Suprapubic skin (tissue), 4 donors: ENCODE measurements at regions not wholly inside any gene's neighbourhood (a gene's known extent, or its start where the extent isn't known, plus 50 kb on each side); places are given as distances from the start of the nearest gene placed in this dataset.

ENCODE experiments used
- DNase-seq, 2 donors: peaks; one replicate each; pipeline ENCODE4 v3.0.0-alpha.2; 2019; ENCODE audit warnings: low spot score in 2 of 2
- H3K27ac ChIP-seq: fragments of 200-600 bp; sonication (generic); one replicate; pipeline ENCODE4 v1.5.1; 2019
- H3K27me3 ChIP-seq: fragments of 200-600 bp; sonication (generic); one replicate; pipeline ENCODE4 v1.5.1; 2019
- H3K36me3 ChIP-seq: fragments of 200-600 bp; sonication (generic); one replicate; pipeline ENCODE4 v1.5.1; 2019
- H3K4me1 ChIP-seq: fragments of 200-600 bp; sonication (generic); one replicate; pipeline ENCODE4 v1.5.1; 2019
- H3K4me3 ChIP-seq: fragments of 200-600 bp; sonication (generic); one replicate; pipeline ENCODE4 v1.5.1; 2019; ENCODE audit warnings: mild to moderate bottlenecking
- H3K9me3 ChIP-seq: fragments of 200-600 bp; sonication (generic); one replicate; pipeline ENCODE4 v1.5.1; 2019
- EP300 ChIP-seq: sonication (generic); formaldehyde crosslinking; IDR thresholded peaks from one replicate; pipeline ENCODE4 v1.6.1; 2017; ENCODE audit warnings: antibody characterized with exemption
- POLR2A ChIP-seq, 2 donors: fragments of 450-650 bp; IDR thresholded peaks; one replicate each; pipeline ENCODE4 v1.6.1; 2017; ENCODE audit warnings: antibody characterized with exemption in 2 of 2, mild to moderate bottlenecking in 2 of 2, moderate library complexity in 2 of 2
- POLR2AphosphoS5 ChIP-seq, 3 donors: sonication (generic); formaldehyde crosslinking; IDR thresholded peaks; one replicate each; pipeline ENCODE4 v1.6.1; 2017; ENCODE audit warnings: antibody characterized with exemption in 3 of 3
- WGBS: methylation state at CpG from one replicate; pipeline ENCODE4 v1.1.5; 2018; 5-methylcytosine and 5-hydroxymethylcytosine counted together
- TF ChIP-seq, protein P1 (sequence below), 2 donors: fragments of 200-600 bp in 1 of 2; fragments of 450-650 bp in 1 of 2; sonication (generic) in 1 of 2; IDR thresholded peaks; one replicate each; pipeline ENCODE4 v1.5.1; 2016 to 2019; ENCODE audit warnings: antibody characterized with exemption in 2 of 2, mild to moderate bottlenecking in 1 of 2, moderate library complexity in 1 of 2

DNA sequence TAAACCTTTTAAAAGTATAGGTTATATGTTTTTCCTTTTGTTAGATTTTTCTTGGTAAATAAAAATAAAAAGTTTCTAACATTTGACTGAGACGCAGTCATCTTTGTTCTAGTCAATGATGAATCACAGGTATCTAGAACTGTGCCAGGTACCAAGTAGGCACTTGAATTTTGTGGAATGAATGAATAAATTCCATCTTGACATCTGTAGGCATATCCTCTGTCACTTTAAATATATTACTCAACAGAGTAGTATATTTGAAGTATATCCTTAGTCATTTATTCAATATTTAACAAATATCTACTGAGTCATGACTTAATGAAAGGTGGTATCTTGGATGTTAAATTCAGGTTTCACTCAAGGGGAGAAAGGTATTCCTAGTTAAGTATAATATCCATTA is 828.4 kb downstream of the TUSC7 start:
- no peak for TF ChIP-seq EP300
- TF ChIP-seq, protein P1, sequence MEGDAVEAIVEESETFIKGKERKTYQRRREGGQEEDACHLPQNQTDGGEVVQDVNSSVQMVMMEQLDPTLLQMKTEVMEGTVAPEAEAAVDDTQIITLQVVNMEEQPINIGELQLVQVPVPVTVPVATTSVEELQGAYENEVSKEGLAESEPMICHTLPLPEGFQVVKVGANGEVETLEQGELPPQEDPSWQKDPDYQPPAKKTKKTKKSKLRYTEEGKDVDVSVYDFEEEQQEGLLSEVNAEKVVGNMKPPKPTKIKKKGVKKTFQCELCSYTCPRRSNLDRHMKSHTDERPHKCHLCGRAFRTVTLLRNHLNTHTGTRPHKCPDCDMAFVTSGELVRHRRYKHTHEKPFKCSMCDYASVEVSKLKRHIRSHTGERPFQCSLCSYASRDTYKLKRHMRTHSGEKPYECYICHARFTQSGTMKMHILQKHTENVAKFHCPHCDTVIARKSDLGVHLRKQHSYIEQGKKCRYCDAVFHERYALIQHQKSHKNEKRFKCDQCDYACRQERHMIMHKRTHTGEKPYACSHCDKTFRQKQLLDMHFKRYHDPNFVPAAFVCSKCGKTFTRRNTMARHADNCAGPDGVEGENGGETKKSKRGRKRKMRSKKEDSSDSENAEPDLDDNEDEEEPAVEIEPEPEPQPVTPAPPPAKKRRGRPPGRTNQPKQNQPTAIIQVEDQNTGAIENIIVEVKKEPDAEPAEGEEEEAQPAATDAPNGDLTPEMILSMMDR (IDR thresholded peaks at IDR 0.05) = no peak
- no peak for TF ChIP-seq POLR2A (IDR thresholded peaks at IDR 0.05)
- no peak for TF ChIP-seq POLR2AphosphoS5 (IDR thresholded peaks at IDR 0.05)
- H3K9me3 ChIP-seq = no peaks in the 10 kb centered on the region
- 55% methylated on average over 1 of the region's 1 CpG for WGBS
- DNase-seq = no peak
- no peak overlapping the region for H3K27ac ChIP-seq
- no peaks in the 10 kb centered on the region for H3K36me3 ChIP-seq
- no peaks in the 10 kb centered on the region for H3K4me1 ChIP-seq
- no peaks in the 10 kb centered on the region for H3K27me3 ChIP-seq
- H3K4me3 ChIP-seq = no peak overlapping the region

DNA sequence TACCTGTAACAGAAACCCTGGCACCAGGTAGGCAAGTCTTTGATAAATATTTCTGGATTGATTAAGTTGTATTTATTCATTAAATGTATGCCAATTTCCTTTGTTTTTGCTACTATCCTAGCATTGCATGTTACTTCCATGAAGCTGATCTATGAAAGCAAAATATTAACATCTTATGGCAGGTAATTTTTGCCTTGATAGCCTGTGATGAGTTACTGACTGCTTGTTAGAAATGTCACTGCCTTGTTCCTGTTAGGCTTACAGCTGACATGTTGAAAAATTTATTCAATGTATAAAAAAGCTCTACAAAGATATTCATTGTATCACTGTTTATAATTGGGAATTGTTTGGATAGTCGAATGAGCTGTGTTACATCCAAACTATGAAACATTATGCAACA is 830.1 kb downstream of the TUSC7 start:
- WGBS = 69% methylated on average over 1 of the region's 1 CpG
- DNase-seq = no peak
- Histone ChIP-seq H3K36me3 (no peaks in the 10 kb centered on the region), H3K4me3 (no peak overlapping the region), H3K4me1 (no peaks in the 10 kb centered on the region), H3K27ac (no peak overlapping the region), H3K9me3 (no peaks in the 10 kb centered on the region), H3K27me3 (no peaks in the 10 kb centered on the region)
- TF ChIP-seq, protein P1 (IDR thresholded peaks at IDR 0.05) = no peak
- no peak for TF ChIP-seq POLR2AphosphoS5 (IDR thresholded peaks at IDR 0.05)
- no peak for TF ChIP-seq POLR2A (IDR thresholded peaks at IDR 0.05)
- no peak for TF ChIP-seq EP300

DNA sequence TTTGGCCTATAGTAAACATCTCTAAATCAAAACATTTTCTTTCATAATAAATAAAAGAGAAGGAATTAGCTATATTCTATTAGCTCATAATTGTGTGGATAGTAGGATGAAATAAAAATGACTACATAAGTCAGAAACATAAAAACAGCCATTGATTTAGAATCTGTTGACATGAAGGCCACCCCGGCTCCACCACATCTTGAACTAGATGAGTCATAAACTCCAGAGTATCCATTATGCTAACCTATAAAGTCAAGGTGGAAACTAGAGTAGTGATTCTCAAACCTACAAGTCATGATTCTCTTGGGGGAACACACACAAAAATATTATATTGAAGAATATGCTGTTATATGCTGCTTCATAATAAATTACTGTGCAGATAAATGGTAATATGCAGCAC is 831.0 kb downstream of the TUSC7 start:
- TF ChIP-seq POLR2AphosphoS5 (IDR thresholded peaks at IDR 0.05) (no peak), POLR2A (IDR thresholded peaks at IDR 0.05) (no peak), EP300 (no peak)
- TF ChIP-seq, protein P1 (IDR thresholded peaks at IDR 0.05) = no peak
- Histone ChIP-seq H3K36me3 (no peaks in the 10 kb centered on the region), H3K9me3 (no peaks in the 10 kb centered on the region), H3K27me3 (no peaks in the 10 kb centered on the region), H3K4me1 (no peaks in the 10 kb centered on the region), H3K4me3 (no peak overlapping the region), H3K27ac (no peak overlapping the region)
- 78% methylated on average over 1 of the region's 1 CpG for WGBS
- DNase-seq = no peak

DNA sequence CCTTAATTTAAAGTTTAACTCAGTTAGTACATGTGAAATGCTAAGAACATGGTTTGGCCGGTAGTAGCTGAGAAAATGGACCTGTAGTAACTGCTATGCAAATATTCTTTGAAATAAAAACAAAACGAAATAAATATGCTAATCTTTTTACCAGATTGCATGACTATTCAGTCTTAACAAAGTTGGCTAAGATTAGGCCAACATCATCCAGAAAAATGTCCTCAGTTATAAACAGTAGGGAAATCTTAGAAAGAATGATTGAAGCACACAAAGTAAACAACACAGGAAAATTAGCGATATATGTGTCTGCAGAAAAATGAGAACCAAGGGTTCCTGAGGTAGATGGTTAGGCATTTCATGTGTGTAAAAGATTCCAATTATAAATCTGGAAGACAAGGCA is 832.1 kb downstream of the TUSC7 start:
- DNase-seq = no peak
- Histone ChIP-seq H3K36me3 (no peaks in the 10 kb centered on the region), H3K4me1 (no peaks in the 10 kb centered on the region), H3K27me3 (no peaks in the 10 kb centered on the region), H3K9me3 (no peaks in the 10 kb centered on the region), H3K27ac (no peak overlapping the region), H3K4me3 (no peak overlapping the region)
- 87% methylated on average over 3 of the region's 3 CpGs for WGBS
- TF ChIP-seq EP300 (no peak), POLR2A (IDR thresholded peaks at IDR 0.05) (no peak), POLR2AphosphoS5 (IDR thresholded peaks at IDR 0.05) (no peak)
- TF ChIP-seq, protein P1 (IDR thresholded peaks at IDR 0.05) = no peak

DNA sequence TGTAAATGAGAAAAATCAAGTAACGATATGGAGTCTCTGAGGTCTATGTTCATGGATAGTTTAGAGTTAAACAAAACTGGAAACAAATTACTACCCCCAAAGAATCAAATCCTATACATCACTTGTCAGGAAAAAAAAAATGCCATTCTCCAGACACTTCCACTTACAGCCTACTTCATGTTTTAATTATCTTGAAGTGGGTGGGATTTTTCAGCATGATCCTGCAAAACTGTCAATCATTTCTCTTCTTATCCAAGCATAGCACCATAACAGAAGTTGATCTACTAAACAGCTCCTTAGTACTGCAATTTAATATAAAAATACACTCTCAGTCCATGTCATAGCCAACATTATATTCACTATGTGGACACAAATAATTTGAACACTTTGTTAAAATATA is 833.9 kb downstream of the TUSC7 start:
- Histone ChIP-seq H3K4me3 (no peak overlapping the region), H3K27ac (no peak overlapping the region)

More for the DNA sequence above, 833.9 kb downstream of the TUSC7 start:
- Histone ChIP-seq H3K9me3 (no peaks in the 10 kb centered on the region), H3K4me1 (no peaks in the 10 kb centered on the region), H3K27me3 (no peaks in the 10 kb centered on the region), H3K36me3 (no peaks in the 10 kb centered on the region)
- no peak for TF ChIP-seq EP300
- TF ChIP-seq POLR2AphosphoS5 (IDR thresholded peaks at IDR 0.05) = no peak
- TF ChIP-seq, protein P1 (IDR thresholded peaks at IDR 0.05) = no peak
- no peak for TF ChIP-seq POLR2A (IDR thresholded peaks at IDR 0.05)
- no peak for DNase-seq
- 96% methylated on average over 1 of the region's 1 CpG for WGBS
